Stimulated activated CD8-positive, alpha-beta memory T cell treated with anti-CD3 and anti-CD28 coated beads, Interleukin-4, amount 100 ng/mL, for 4 hours (primary cell): ENCODE measurements at regions not wholly inside any gene's neighbourhood (a gene's known extent, or its start where the extent isn't known, plus 50 kb on each side); places are given as distances from the start of the nearest gene placed in this dataset.
"Not testable (repeated sequence)": the region's sequence is repeated elsewhere in the genome, so short reads cannot be mapped to it uniquely, and the experiment has no call there.

Source experiments
- DNase-seq, 2 donors: peaks; one replicate each; pipeline ENCODE4 v3.0.0-alpha.2; 2020; ENCODE audit warnings: low read depth in 2 of 2, low spot score in 1 of 2

GRCh38 chr14:105581551-105582341, 55.4 kb downstream of the TMEM121 start:
- DNase-seq = no peak

GRCh38 chr14:105582639-105583038, 56.3 kb downstream of the TMEM121 start:
- no peak for DNase-seq

GRCh38 chr14:105583914-105584313, 57.5 kb downstream of the TMEM121 start:
- DNase-seq = not testable (repeated sequence)

- not testable (repeated sequence) for DNase-seq
Observed at GRCh38 chr14:105585290-105585689, 58.9 kb downstream of the TMEM121 start.

- not testable (repeated sequence) for DNase-seq
Observed at GRCh38 chr14:105585722-105586121, 59.3 kb downstream of the TMEM121 start.

- not testable (repeated sequence) for DNase-seq
Observed at GRCh38 chr14:105586144-105586872, 59.9 kb downstream of the TMEM121 start.

- not testable (repeated sequence) for DNase-seq
Observed at GRCh38 chr14:105587034-105587433, 60.7 kb downstream of the TMEM121 start.

- DNase-seq = not testable (repeated sequence)
Observed at GRCh38 chr14:105587482-105588235, 61.3 kb downstream of the TMEM121 start.

GRCh38 chr14:105588236-105588860, 62.0 kb downstream of the TMEM121 start:
- DNase-seq = no peak

- DNase-seq = no peak
Observed at GRCh38 chr14:105589161-105589925, 63.0 kb downstream of the TMEM121 start.

GRCh38 chr14:105589926-105590185, 63.5 kb downstream of the TMEM121 start:
- DNase-seq = not testable (repeated sequence)

- DNase-seq = no peak
Observed at GRCh38 chr14:105591052-105591451, 64.7 kb downstream of the TMEM121 start.

- not testable (repeated sequence) for DNase-seq
Observed at GRCh38 chr14:105591792-105592341, 65.5 kb downstream of the TMEM121 start.

GRCh38 chr14:105592646-105593045, 66.3 kb downstream of the TMEM121 start:
- DNase-seq = not testable (repeated sequence)

- DNase-seq = not testable (repeated sequence)
Observed at GRCh38 chr14:105595346-105595745, 69.0 kb downstream of the TMEM121 start.

GRCh38 chr14:105596374-105596773, 70.0 kb downstream of the TMEM121 start:
- not testable (repeated sequence) for DNase-seq

- not testable (repeated sequence) for DNase-seq
Observed at GRCh38 chr14:105598040-105598763, 71.8 kb downstream of the TMEM121 start.

GRCh38 chr14:105598925-105599586, 72.7 kb downstream of the TMEM121 start:
- DNase-seq = not testable (repeated sequence)
